ENCODE measurements at regions not wholly inside any gene's neighbourhood (a gene's known extent, or its start where the extent isn't known, plus 50 kb on each side); places are given as distances from the start of the nearest gene placed in this dataset.

DNA sequence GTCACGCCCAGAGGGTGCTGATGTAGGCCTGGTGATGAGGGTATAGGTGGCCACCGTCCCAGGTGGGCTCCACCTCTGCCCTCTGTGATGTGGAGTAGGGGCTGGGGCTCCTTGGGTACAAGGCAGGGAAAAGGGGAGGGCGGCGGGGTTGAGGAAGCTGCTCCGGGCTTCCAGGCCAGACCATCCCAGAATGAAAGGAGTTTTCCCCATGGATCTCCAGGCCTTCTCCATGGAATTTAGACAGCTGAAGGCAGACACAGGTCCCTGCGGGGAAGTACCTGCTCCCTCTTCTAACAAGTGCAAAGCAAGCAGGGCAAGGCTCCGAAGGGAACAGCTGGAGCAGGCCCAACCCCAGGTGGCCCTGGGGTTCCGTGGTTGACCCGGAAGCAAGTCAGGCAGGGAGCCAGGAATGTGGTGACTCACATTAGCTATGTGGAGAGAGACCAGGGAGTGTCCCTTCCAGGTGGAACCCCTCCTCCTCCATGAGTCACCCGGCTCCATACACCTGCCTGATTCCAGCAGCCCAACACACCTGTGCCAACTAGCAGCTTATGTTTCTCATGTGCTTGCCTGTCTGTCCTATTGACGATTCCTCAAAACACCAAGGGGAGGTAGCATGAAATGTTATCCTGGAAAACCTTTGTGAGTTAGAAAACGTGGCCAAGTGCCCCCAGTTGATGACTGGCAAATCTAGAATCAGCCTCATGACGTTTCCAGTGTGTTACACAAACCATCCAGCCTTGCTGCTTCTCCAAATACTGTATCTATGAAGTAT lies 59.7 kb upstream of the SNX9 start:
- H3K27me3 ChIP-seq (ENCODE audit: control insufficient read depth, insufficient read depth, low read length): no peaks in the 10 kb centered on the region
- no peaks in the 10 kb centered on the region for H3K9me3 ChIP-seq (ENCODE audit: control insufficient read depth, low read length)
- TF ChIP-seq, protein P1, sequence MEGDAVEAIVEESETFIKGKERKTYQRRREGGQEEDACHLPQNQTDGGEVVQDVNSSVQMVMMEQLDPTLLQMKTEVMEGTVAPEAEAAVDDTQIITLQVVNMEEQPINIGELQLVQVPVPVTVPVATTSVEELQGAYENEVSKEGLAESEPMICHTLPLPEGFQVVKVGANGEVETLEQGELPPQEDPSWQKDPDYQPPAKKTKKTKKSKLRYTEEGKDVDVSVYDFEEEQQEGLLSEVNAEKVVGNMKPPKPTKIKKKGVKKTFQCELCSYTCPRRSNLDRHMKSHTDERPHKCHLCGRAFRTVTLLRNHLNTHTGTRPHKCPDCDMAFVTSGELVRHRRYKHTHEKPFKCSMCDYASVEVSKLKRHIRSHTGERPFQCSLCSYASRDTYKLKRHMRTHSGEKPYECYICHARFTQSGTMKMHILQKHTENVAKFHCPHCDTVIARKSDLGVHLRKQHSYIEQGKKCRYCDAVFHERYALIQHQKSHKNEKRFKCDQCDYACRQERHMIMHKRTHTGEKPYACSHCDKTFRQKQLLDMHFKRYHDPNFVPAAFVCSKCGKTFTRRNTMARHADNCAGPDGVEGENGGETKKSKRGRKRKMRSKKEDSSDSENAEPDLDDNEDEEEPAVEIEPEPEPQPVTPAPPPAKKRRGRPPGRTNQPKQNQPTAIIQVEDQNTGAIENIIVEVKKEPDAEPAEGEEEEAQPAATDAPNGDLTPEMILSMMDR (IDR thresholded peaks at IDR 0.05): no peak
- H3K36me3 ChIP-seq (ENCODE audit: control insufficient read depth, insufficient read depth, low read length): no peaks in the 10 kb centered on the region
- H3K4me2 ChIP-seq (ENCODE audit: low read length): no peak overlapping the region
- peaks cover 5% of the 10 kb centered on the region for H3K4me1 ChIP-seq
- H2AFZ ChIP-seq: peak overlapping the region; percentile 50
- H3K9ac ChIP-seq: no peak overlapping the region
- no peaks in the 10 kb centered on the region for H3K79me2 ChIP-seq
- H3K27ac ChIP-seq: no peak overlapping the region
- H3K4me3 ChIP-seq (ENCODE audit: low read depth, low read length): no peak overlapping the region

DNA sequence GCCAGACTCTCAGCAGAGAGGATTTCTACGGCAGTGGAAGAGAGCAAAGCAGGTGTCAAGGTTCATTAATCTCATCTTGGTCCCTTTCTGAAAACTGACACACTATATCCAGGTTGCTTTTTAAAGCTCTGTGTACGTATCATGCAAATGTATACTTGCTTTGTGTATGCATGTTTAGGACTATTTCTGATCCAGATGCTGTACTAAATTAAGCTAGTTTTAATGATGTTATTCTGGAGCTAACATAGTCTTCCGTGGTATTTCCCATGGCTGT lies 59.2 kb upstream of the SNX9 start:
- TF ChIP-seq, protein P1 (IDR thresholded peaks at IDR 0.05): no peak
- Histone ChIP-seq H3K4me2 (ENCODE audit: low read length) (no peak overlapping the region), H3K4me1 (peaks cover 5% of the 10 kb centered on the region), H3K9me3 (ENCODE audit: control insufficient read depth, low read length) (no peaks in the 10 kb centered on the region), H3K9ac (no peak overlapping the region), H3K79me2 (no peaks in the 10 kb centered on the region), H3K27ac (no peak overlapping the region), H3K4me3 (ENCODE audit: low read depth, low read length) (no peak overlapping the region), H3K36me3 (ENCODE audit: control insufficient read depth, insufficient read depth, low read length) (no peaks in the 10 kb centered on the region), H2AFZ (peak overlapping the region; percentile 50), H3K27me3 (ENCODE audit: control insufficient read depth, insufficient read depth, low read length) (no peaks in the 10 kb centered on the region)

- no peak overlapping the region for H3K4me3 ChIP-seq (ENCODE audit: low read depth, low read length)
- peaks cover 5% of the 10 kb centered on the region for H3K4me1 ChIP-seq
- H3K27me3 ChIP-seq (ENCODE audit: control insufficient read depth, insufficient read depth, low read length): no peaks in the 10 kb centered on the region
- no peak overlapping the region for H3K4me2 ChIP-seq (ENCODE audit: low read length)
- H3K9me3 ChIP-seq (ENCODE audit: control insufficient read depth, low read length): no peaks in the 10 kb centered on the region
- no peak overlapping the region for H2AFZ ChIP-seq
- peak overlapping the region; percentile 2 for H3K27ac ChIP-seq
- H3K36me3 ChIP-seq (ENCODE audit: control insufficient read depth, insufficient read depth, low read length): no peaks in the 10 kb centered on the region
- H3K79me2 ChIP-seq: no peaks in the 10 kb centered on the region
- TF ChIP-seq, protein P1 (IDR thresholded peaks at IDR 0.05): no peak
- no peak overlapping the region for H3K9ac ChIP-seq
These were observed 58.6 kb upstream of the SNX9 start for GRCh38 chr6:157764178-157765068.

DNA sequence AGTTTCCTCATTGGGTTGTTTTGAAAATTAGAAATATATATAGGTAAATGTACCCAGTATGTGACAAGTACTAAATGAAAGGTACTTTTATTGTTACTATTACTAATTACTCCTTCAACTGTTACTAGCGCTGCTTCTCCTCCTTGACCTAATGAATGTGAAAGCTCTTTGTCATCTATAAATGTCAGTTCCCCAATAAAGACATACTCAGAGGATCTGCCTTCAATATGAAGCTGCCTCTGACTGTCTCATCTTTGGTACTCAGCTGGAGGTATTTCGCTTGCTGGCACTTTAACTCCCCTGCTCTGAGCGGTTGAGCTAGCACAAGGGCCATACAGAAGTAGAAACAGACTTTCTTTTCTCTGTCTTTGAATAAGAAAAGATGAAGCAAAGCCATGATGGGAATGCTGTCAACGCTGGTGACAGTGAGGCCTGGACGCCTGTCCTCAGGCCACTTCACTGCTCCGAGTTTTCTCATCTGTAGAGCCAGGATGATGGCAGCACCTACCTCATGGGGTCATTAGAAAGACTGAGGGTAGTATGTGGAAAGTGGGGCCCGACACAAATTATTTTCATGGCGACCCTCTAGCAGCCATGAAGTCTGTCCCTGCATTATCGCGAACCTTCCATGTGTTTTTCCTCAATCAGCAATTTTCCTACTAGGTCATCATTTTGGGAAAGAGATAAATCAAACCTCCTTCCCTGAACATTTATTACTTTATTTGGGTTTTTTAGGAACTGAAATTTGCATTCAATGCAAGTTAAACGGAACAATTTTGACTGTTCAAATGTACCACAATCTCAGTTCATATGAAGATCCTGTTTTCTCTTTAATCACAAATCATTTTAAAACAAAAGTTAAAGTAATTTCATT lies 55.9 kb upstream of the SNX9 start:
- TF ChIP-seq, protein P1 (IDR thresholded peaks at IDR 0.05): no peak
- no peak overlapping the region for H3K4me3 ChIP-seq (ENCODE audit: low read depth, low read length)
- H3K4me2 ChIP-seq (ENCODE audit: low read length): no peak overlapping the region
- H3K36me3 ChIP-seq (ENCODE audit: control insufficient read depth, insufficient read depth, low read length): no peaks in the 10 kb centered on the region
- no peak overlapping the region for H2AFZ ChIP-seq
- no peak overlapping the region for H3K9ac ChIP-seq
- H3K27ac ChIP-seq: no peak overlapping the region
- no peaks in the 10 kb centered on the region for H3K79me2 ChIP-seq
- H3K9me3 ChIP-seq (ENCODE audit: control insufficient read depth, low read length): no peaks in the 10 kb centered on the region
- H3K27me3 ChIP-seq (ENCODE audit: control insufficient read depth, insufficient read depth, low read length): no peaks in the 10 kb centered on the region
- H3K4me1 ChIP-seq: peaks cover 5% of the 10 kb centered on the region
